ENCODE measurements at regions not wholly inside any gene's neighbourhood (a gene's known extent, or its start where the extent isn't known, plus 50 kb on each side); places are given as distances from the start of the nearest gene placed in this dataset.
A peak's percentile ranks its signal among the peaks of the same experiment; 100 is the strongest.

DNA sequence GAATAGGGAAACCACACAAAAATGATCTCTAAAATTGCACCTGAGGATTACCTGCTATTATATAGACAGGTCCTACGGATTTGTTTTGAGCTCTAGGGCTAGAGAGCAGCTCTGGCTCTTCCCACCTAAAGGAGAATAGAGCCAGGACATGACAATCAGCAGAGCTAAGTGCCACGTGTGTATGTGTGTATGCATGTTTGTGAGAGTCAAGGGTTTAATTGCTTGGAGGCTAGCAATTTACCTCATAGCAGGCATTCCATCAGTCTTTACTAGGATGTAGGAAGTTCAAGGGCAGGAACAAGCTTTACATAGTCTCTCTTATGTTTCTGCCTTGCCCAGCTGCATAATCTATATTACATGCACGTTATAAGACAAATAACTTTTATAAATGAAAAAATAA lies 498.2 kb downstream of the NSUN3 start:
- Histone ChIP-seq H3K27ac (ENCODE audit: low read length) (no peak overlapping the region), H4K20me1 (ENCODE audit: insufficient read depth, low read length) (no peaks in the 10 kb centered on the region), H3K36me3 (replicated peaks; ENCODE audit: low read depth, low read length) (no peaks in the 10 kb centered on the region), H3K9me3 (ENCODE audit: insufficient read depth, low read length) (no peaks in the 10 kb centered on the region), H3K9ac (ENCODE audit: low read length) (no peak overlapping the region), H3K4me3 (ENCODE audit: low read length) (no peak overlapping the region), H3K27me3 (ENCODE audit: low read depth, low read length) (no peaks in the 10 kb centered on the region), H2AFZ (ENCODE audit: low read depth, low read length) (peak overlapping the region; percentile 5; the same call in 1 of the 2 replicates), H3K79me2 (ENCODE audit: low read length) (no peaks in the 10 kb centered on the region), H3K4me2 (ENCODE audit: low read length) (no peak overlapping the region), H3K4me1 (ENCODE audit: low read length) (no peaks in the 10 kb centered on the region)
- TF ChIP-seq EZH2phosphoT487 (IDR thresholded peaks at IDR 0.05; ENCODE audit: low read depth), result no peak
- TF ChIP-seq, protein P1, sequence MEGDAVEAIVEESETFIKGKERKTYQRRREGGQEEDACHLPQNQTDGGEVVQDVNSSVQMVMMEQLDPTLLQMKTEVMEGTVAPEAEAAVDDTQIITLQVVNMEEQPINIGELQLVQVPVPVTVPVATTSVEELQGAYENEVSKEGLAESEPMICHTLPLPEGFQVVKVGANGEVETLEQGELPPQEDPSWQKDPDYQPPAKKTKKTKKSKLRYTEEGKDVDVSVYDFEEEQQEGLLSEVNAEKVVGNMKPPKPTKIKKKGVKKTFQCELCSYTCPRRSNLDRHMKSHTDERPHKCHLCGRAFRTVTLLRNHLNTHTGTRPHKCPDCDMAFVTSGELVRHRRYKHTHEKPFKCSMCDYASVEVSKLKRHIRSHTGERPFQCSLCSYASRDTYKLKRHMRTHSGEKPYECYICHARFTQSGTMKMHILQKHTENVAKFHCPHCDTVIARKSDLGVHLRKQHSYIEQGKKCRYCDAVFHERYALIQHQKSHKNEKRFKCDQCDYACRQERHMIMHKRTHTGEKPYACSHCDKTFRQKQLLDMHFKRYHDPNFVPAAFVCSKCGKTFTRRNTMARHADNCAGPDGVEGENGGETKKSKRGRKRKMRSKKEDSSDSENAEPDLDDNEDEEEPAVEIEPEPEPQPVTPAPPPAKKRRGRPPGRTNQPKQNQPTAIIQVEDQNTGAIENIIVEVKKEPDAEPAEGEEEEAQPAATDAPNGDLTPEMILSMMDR (IDR thresholded peaks at IDR 0.05; ENCODE audit: low read depth, low read length), result no peak

DNA sequence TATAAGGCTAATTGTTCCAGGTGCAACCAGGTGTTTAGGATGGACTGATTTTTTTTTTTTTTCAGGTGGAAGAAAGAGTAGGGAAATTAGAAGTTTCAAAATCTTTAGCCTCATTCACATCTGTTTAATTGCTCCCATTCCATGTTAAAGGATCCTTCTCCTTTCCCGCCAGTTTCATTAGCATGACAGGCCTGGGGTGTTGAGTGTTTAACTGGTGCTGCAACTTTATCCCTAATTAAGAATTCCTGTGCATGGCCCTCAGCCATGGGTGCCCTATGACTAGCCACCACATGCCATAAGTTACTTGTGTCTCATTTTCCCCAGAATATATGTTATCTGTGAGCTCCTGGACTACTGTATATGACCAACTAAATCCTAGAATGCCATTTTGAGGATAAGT lies 501.4 kb downstream of the NSUN3 start:
- H3K4me1 ChIP-seq (ENCODE audit: low read length), result no peaks in the 10 kb centered on the region

DNA sequence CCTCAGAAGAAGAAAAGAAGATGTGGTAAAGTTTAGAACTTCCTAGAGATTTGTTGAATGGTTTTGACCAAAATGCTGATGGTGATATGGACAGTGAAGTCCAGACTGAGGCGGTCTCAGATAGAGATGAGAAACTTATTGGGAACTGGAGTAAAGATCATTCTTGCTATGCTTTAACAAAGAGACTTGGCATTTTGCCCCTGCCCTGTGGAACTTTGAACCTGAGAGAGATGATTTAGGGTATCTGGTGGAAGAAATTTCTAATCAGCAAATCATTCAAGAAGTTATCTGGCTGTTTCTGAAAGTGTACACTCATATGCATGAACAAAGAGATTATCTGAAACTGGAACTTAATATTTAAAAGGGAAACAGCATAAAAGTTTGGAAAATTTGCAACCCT lies 505.2 kb downstream of the NSUN3 start:
- H3K79me2 ChIP-seq (ENCODE audit: low read length), result no peaks in the 10 kb centered on the region
- no peak overlapping the region for H3K4me3 ChIP-seq (ENCODE audit: low read length)
- H3K9ac ChIP-seq (ENCODE audit: low read length), result no peak overlapping the region
- H2AFZ ChIP-seq (ENCODE audit: low read depth, low read length), result no peak overlapping the region
- H3K27ac ChIP-seq (ENCODE audit: low read length), result no peak overlapping the region
- H4K20me1 ChIP-seq (ENCODE audit: insufficient read depth, low read length), result no peaks in the 10 kb centered on the region
- H3K36me3 ChIP-seq (replicated peaks; ENCODE audit: low read depth, low read length), result no peaks in the 10 kb centered on the region
- no peaks in the 10 kb centered on the region for H3K9me3 ChIP-seq (ENCODE audit: insufficient read depth, low read length)
- no peaks in the 10 kb centered on the region for H3K27me3 ChIP-seq (ENCODE audit: low read depth, low read length)
- no peak overlapping the region for H3K4me2 ChIP-seq (ENCODE audit: low read length)
- no peaks in the 10 kb centered on the region for H3K4me1 ChIP-seq (ENCODE audit: low read length)
- TF ChIP-seq, protein P1 (IDR thresholded peaks at IDR 0.05; ENCODE audit: low read depth, low read length), result no peak
- TF ChIP-seq EZH2phosphoT487 (IDR thresholded peaks at IDR 0.05; ENCODE audit: low read depth), result no peak

More for the DNA sequence above, 501.4 kb downstream of the NSUN3 start:
- H3K9ac ChIP-seq (ENCODE audit: low read length), result no peak overlapping the region
- no peaks in the 10 kb centered on the region for H4K20me1 ChIP-seq (ENCODE audit: insufficient read depth, low read length)
- H3K36me3 ChIP-seq (replicated peaks; ENCODE audit: low read depth, low read length), result no peaks in the 10 kb centered on the region
- no peak overlapping the region for H3K27ac ChIP-seq (ENCODE audit: low read length)
- no peaks in the 10 kb centered on the region for H3K79me2 ChIP-seq (ENCODE audit: low read length)
- H3K4me2 ChIP-seq (ENCODE audit: low read length), result no peak overlapping the region
- no peak overlapping the region for H2AFZ ChIP-seq (ENCODE audit: low read depth, low read length)
- no peak for TF ChIP-seq EZH2phosphoT487 (IDR thresholded peaks at IDR 0.05; ENCODE audit: low read depth)
- TF ChIP-seq, protein P1 (IDR thresholded peaks at IDR 0.05; ENCODE audit: low read depth, low read length), result no peak
- no peak overlapping the region for H3K4me3 ChIP-seq (ENCODE audit: low read length)
- H3K9me3 ChIP-seq (ENCODE audit: insufficient read depth, low read length), result no peaks in the 10 kb centered on the region
- no peaks in the 10 kb centered on the region for H3K27me3 ChIP-seq (ENCODE audit: low read depth, low read length)

DNA sequence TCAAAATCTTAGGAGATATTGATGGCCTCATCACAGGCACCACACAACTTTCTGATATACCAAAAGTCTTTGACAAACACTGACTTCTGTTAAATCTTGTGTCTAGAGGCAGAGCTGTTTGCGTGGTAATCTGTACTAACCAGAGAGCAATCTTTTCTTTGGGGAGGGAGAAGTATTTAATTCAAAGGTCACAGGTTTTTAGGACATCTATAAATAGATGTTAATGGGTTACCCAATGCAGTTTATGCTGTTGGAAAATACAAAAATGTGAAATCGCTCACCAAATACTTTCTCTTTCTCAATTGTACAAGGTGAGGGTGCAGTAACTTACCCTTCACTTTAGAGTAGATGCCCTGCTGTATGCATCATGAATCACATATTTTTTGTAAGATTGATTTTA lies 510.5 kb downstream of the NSUN3 start:
- no peak overlapping the region for H3K4me3 ChIP-seq (ENCODE audit: low read length)
- no peak for TF ChIP-seq EZH2phosphoT487 (IDR thresholded peaks at IDR 0.05; ENCODE audit: low read depth)
- TF ChIP-seq, protein P1 (IDR thresholded peaks at IDR 0.05; ENCODE audit: low read depth, low read length), result no peak
- no peaks in the 10 kb centered on the region for H4K20me1 ChIP-seq (ENCODE audit: insufficient read depth, low read length)
- no peak overlapping the region for H3K27ac ChIP-seq (ENCODE audit: low read length)
- H3K27me3 ChIP-seq (ENCODE audit: low read depth, low read length), result no peaks in the 10 kb centered on the region
- H2AFZ ChIP-seq (ENCODE audit: low read depth, low read length), result no peak overlapping the region
- no peak overlapping the region for H3K4me2 ChIP-seq (ENCODE audit: low read length)
- H3K36me3 ChIP-seq (replicated peaks; ENCODE audit: low read depth, low read length), result no peaks in the 10 kb centered on the region
- H3K9ac ChIP-seq (ENCODE audit: low read length), result no peak overlapping the region
- H3K4me1 ChIP-seq (ENCODE audit: low read length), result no peaks in the 10 kb centered on the region
- H3K79me2 ChIP-seq (ENCODE audit: low read length), result no peaks in the 10 kb centered on the region
- H3K9me3 ChIP-seq (ENCODE audit: insufficient read depth, low read length), result no peaks in the 10 kb centered on the region
